ENCODE measurements at regions not wholly inside any gene's neighbourhood (a gene's known extent, or its start where the extent isn't known, plus 50 kb on each side); places are given as distances from the start of the nearest gene placed in this dataset.

DNA sequence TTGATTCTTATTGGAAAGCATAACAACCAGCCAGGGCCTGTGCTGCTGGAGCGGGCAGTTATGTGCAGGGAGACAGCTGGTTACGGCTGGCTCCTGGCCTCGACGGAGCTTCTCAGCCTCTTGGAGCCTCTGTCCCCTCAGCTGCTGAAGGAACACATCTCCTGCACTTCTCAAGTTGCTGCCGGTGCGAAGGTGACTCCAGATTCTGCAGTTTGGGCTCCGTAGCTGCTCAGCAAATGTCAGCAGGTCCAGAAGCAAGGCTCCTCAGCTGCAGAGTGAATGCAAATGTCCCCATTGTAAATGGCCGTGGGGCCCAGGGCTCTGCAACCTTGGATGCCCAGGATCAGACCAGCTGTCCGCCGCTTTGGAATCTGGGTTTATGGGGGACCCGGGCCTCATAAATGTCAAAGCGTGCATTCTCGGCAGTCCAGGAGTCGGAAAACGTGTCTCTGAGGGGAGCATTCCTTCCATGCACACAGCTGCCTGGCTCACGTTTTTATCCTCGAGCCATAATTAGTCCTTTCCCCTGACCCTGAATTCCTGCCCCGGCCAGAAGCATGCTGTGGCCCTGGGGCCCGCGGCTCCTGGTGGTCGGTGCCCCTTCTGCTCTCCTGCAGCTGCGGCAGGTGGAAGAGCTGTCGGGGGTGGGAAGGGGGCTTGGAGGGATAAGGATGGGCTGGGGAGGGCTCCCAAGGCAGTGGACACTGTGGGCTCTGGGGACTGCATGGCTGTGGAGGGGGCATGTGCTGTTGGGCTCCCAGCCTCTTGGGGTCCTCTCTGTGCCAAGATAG lies 106.0 kb downstream of the KIF26A start:
- TF ChIP-seq GATA2 (IDR thresholded peaks at IDR 0.05; ENCODE audit: low read depth, low read length), result no peak
- no peak for TF ChIP-seq GATA3 (IDR thresholded peaks at IDR 0.05; ENCODE audit: low read depth, low read length)
